ENCODE measurements at regions not wholly inside any gene's neighbourhood (a gene's known extent, or its start where the extent isn't known, plus 50 kb on each side); places are given as distances from the start of the nearest gene placed in this dataset.

- TF ChIP-seq EZH2 (IDR thresholded peaks at IDR 0.05) (no peak), POLR2AphosphoS5 (IDR thresholded peaks at IDR 0.05; ENCODE audit: borderline replicate concordance, low read depth, low read length) (no peak), FOXP2 (optimal IDR thresholded peaks at IDR 0.05; ENCODE audit: control extremely low read depth, extremely low read length, insufficient read depth) (no peak)
These were observed 50.6 kb upstream of the COL9A1 start for GRCh38 chr6:70353448-70353847.
